ENCODE measurements at regions not wholly inside any gene's neighbourhood (a gene's known extent, or its start where the extent isn't known, plus 50 kb on each side); places are given as distances from the start of the nearest gene placed in this dataset.
A peak's percentile ranks its signal among the peaks of the same experiment; 100 is the strongest.

GRCh38 chr13:37450276-37450675 is 148.3 kb downstream of the POSTN start:
- Mint-ChIP-seq H3K9me3 (ENCODE audit: unreplicated experiment) (peaks cover 7% of the 10 kb centered on the region), H3K27ac (ENCODE audit: low read depth, unreplicated experiment) (peak overlapping the region; percentile 9), H3K4me1 (ENCODE audit: insufficient read depth, unreplicated experiment) (peaks cover 29% of the 10 kb centered on the region), H3K4me3 (ENCODE audit: unreplicated experiment) (no peak overlapping the region), H3K27me3 (ENCODE audit: insufficient read depth, unreplicated experiment) (no peaks in the 10 kb centered on the region), H3K36me3 (ENCODE audit: insufficient read depth, unreplicated experiment) (no peaks in the 10 kb centered on the region)
- CTCF ChIA-PET: no interaction called here
- no peak for DNase-seq (ENCODE audit: unreplicated experiment)
- POLR2A ChIA-PET: no interaction called here
- no TSS peak for BruUV-seq (replicated peaks)
- intact Hi-C loops (cut with micrococcal nuclease): no loop called here
- TF ChIP-seq CTCF (IDR thresholded peaks at IDR 0.05; ENCODE audit: unreplicated experiment): no peak

DNA sequence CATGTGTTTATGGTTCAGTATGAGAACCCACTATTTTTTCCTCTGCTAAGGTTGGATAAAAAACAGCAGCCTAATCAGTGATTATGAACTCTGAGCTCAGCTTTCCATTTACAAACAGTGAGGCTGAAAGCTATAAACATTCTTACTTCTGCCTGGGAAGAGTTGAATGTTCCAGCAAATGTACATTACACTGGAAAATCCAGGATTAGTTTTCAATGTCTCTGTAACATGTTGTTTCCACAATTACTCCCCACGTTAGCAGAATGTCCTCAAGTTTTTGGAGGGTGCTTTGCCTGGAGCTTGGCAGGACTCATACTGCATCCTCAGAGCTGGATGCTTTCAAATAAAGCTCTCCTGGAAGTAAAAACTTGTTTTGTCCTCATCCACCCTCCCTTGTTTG is 150.4 kb downstream of the POSTN start:
- no peak for DNase-seq (ENCODE audit: unreplicated experiment)
- intact Hi-C loops (cut with micrococcal nuclease): loop anchor here (10.0 kb wide), 1 partner anchor 147 kb away; the partner anchor contains the start of gene POSTN
- no peak overlapping the region for H3K4me3 Mint-ChIP-seq (ENCODE audit: unreplicated experiment)
- BruUV-seq (replicated peaks): no TSS peak
- H3K4me1 Mint-ChIP-seq (ENCODE audit: insufficient read depth, unreplicated experiment): peaks cover 28% of the 10 kb centered on the region
- no peaks in the 10 kb centered on the region for H3K36me3 Mint-ChIP-seq (ENCODE audit: insufficient read depth, unreplicated experiment)
- TF ChIP-seq CTCF (IDR thresholded peaks at IDR 0.05; ENCODE audit: unreplicated experiment): no peak
- H3K27ac Mint-ChIP-seq (ENCODE audit: low read depth, unreplicated experiment): no peak overlapping the region
- H3K9me3 Mint-ChIP-seq (ENCODE audit: unreplicated experiment): no peaks in the 10 kb centered on the region
- CTCF ChIA-PET: no interaction called here
- no peaks in the 10 kb centered on the region for H3K27me3 Mint-ChIP-seq (ENCODE audit: insufficient read depth, unreplicated experiment)
- POLR2A ChIA-PET: interaction anchor here (0.7 kb wide), 1 partner anchor 1216 kb away, joined by 3 read pairs; no protein-coding TSS in a partner anchor

DNA sequence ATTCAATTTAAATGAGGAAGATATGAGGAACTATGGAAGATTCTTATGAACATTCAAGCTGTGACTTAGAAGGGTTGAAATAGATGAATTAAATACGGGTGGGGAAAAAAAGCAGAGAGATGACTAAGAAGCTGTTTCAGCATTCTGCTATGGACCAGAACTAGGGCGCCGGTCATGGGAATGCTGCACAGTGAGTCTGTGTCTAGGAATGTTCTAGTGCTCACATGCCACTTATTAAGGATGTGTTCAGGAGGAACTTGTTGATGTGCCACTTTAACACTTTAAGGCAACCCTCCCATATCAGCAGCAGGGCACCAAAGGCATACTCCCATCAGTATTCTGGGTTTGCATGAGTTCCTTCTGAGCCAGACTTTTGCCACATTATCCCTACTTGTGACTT is 152.1 kb downstream of the POSTN start:
- Mint-ChIP-seq H3K27me3 (ENCODE audit: insufficient read depth, unreplicated experiment) (no peaks in the 10 kb centered on the region), H3K4me1 (ENCODE audit: insufficient read depth, unreplicated experiment) (peaks cover 31% of the 10 kb centered on the region), H3K9me3 (ENCODE audit: unreplicated experiment) (no peaks in the 10 kb centered on the region), H3K4me3 (ENCODE audit: unreplicated experiment) (no peak overlapping the region), H3K27ac (ENCODE audit: low read depth, unreplicated experiment) (peak overlapping the region; percentile 71), H3K36me3 (ENCODE audit: insufficient read depth, unreplicated experiment) (no peaks in the 10 kb centered on the region)
- no peak for TF ChIP-seq CTCF (IDR thresholded peaks at IDR 0.05; ENCODE audit: unreplicated experiment)
- BruUV-seq (replicated peaks): no TSS peak
- intact Hi-C loops (cut with micrococcal nuclease): loop anchor here (10.0 kb wide), 1 partner anchor 148 kb away; the partner anchor contains the start of gene POSTN
- CTCF ChIA-PET: no interaction called here
- POLR2A ChIA-PET: interaction anchor here (0.7 kb wide), 1 partner anchor 64 kb away, joined by 3 read pairs; no protein-coding TSS in a partner anchor
- DNase-seq (ENCODE audit: unreplicated experiment): peak; percentile 62

DNA sequence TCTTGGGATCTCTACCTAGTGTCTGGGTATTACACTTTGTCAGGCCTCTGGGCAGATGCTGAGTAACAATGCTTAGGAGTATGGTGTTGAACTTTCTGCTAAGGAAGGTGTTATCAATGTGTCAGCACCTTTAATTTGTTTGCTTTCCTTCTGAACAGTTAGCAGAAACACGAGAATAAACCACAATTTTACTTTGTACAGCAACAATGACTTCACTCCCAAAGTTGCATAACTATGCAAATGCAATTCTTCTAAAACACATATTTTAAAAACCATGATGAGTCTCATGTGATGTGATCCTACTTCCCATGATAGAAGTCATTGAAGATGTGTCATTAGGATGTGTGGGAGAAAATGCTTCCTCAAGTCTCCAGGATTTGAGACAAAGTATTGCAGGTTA is 155.0 kb downstream of the POSTN start:
- peaks cover 25% of the 10 kb centered on the region for H3K4me1 Mint-ChIP-seq (ENCODE audit: insufficient read depth, unreplicated experiment)
- peak overlapping the region; percentile 81 for H3K27ac Mint-ChIP-seq (ENCODE audit: low read depth, unreplicated experiment)
- no peak overlapping the region for H3K4me3 Mint-ChIP-seq (ENCODE audit: unreplicated experiment)
- no peak for TF ChIP-seq CTCF (IDR thresholded peaks at IDR 0.05; ENCODE audit: unreplicated experiment)
- H3K27me3 Mint-ChIP-seq (ENCODE audit: insufficient read depth, unreplicated experiment): no peaks in the 10 kb centered on the region
- intact Hi-C loops (cut with micrococcal nuclease): loop anchor here (10.0 kb wide), 1 partner anchor 151 kb away; the partner anchor contains the start of gene POSTN
- BruUV-seq (replicated peaks): no TSS peak
- peak; percentile 49 for DNase-seq (ENCODE audit: unreplicated experiment)
- no peaks in the 10 kb centered on the region for H3K36me3 Mint-ChIP-seq (ENCODE audit: insufficient read depth, unreplicated experiment)
- ChIA-PET CTCF (no interaction called here), POLR2A (no interaction called here)
- H3K9me3 Mint-ChIP-seq (ENCODE audit: unreplicated experiment): no peaks in the 10 kb centered on the region

Measured in MCF 10A (cell line).